B cell (primary cell): ENCODE measurements at regions not wholly inside any gene's neighbourhood (a gene's known extent, or its start where the extent isn't known, plus 50 kb on each side); places are given as distances from the start of the nearest gene placed in this dataset. TPM values are rescaled to one million over a fixed set of nuclear protein-coding genes. Genes with fewer than 3 reads are reported as not detected.
A peak's percentile ranks its signal among the peaks of the same experiment; 100 is the strongest.

Experiments used
- ATAC-seq: fragments of 200-7000 bp; cut with Tn5 transposase; one replicate; pipeline ENCODE4 v1.10.0; 2021; ENCODE audit warnings: low read depth, mild to moderate bottlenecking, moderate number of reproducible peaks, moderate library complexity
- CTCF ChIA-PET: fragments of 350-600 bp; sonication (Branson Sonifier 250); formaldehyde crosslinking; loops from one replicate; lab custom pipeline; 2021; ENCODE audit warnings: antibody characterized with exemption, inconsistent platforms; lab: Charles Lee
- POLR2A ChIA-PET: fragments of 350-600 bp; sonication (Branson Sonifier 250); formaldehyde crosslinking; loops from one replicate; lab custom pipeline; 2021; ENCODE audit warnings: antibody characterized with exemption; lab: Charles Lee
- DNase-seq: peaks from one replicate; pipeline ENCODE4 v3.0.0; 2013
- H2AFZ ChIP-seq: 2 replicates; pipeline ENCODE4 v1.6.1; 2012; ENCODE audit warnings: mild to moderate bottlenecking, low read depth, low read length; ENCODE audit not compliant: insufficient read depth, poor library complexity, severe bottlenecking
- H3K27ac ChIP-seq, 2 donors: 1 replicate in 1 of 2; 2 replicates in 1 of 2; pipeline ENCODE4 v1.5.1; 2012 to 2013; ENCODE audit warnings: low read length in 2 of 2, mild to moderate bottlenecking in 2 of 2, moderate library complexity in 1 of 2
- H3K27me3 ChIP-seq, 4 experiments: fragments of 200-600 bp in 1 of 4; sonication (generic) in 1 of 4; replicated peaks in 1 of 4; 1 replicate in 2 of 4; 2 replicates in 2 of 4; pipeline versions ENCODE4 v1.6.1 to v1.7.0; 2013 to 2016; ENCODE audit warnings: low read length in 3 of 4, mild to moderate bottlenecking in 2 of 4, mixed read lengths in 1 of 4, moderate library complexity in 1 of 4; ENCODE audit not compliant: insufficient read depth in 4 of 4, control insufficient read depth in 3 of 4; ENCODE audit errors: control extremely low read depth in 1 of 4
- H3K36me3 ChIP-seq, 2 experiments: replicated peaks in 1 of 2; 1 replicate in 1 of 2; 2 replicates in 1 of 2; pipeline versions ENCODE4 v1.6.1 to v1.7.1; 2013; ENCODE audit warnings: low read length in 1 of 2; ENCODE audit not compliant: insufficient read depth in 2 of 2, control insufficient read depth in 1 of 2; ENCODE audit errors: control extremely low read depth in 1 of 2, extremely low read depth in 1 of 2
- H3K4me1 ChIP-seq, 2 donors: fragments of 200-600 bp in 1 of 2; sonication (generic) in 1 of 2; 1 replicate in 1 of 2; 2 replicates in 1 of 2; pipeline versions ENCODE4 v1.5.1 to v1.6.1; 2013 to 2017; ENCODE audit warnings: low read length in 2 of 2; ENCODE audit not compliant: control insufficient read depth in 2 of 2, insufficient read depth in 2 of 2
- H3K4me2 ChIP-seq: replicated peaks from 2 replicates; pipeline ENCODE3; 2012; ENCODE audit warnings: mild to moderate bottlenecking, low read depth, low read length; ENCODE audit not compliant: poor library complexity, severe bottlenecking
- H3K4me3 ChIP-seq, 5 experiments: fragments of 200-600 bp in 1 of 5; sonication (generic) in 1 of 5; 1 replicate in 3 of 5; 2 replicates in 2 of 5; pipeline versions ENCODE4 v1.5.1 to v1.7.0; 2011 to 2016; ENCODE audit warnings: low read length in 4 of 5, mild to moderate bottlenecking in 4 of 5, low read depth in 2 of 5, control low read depth in 1 of 5, moderate library complexity in 1 of 5; ENCODE audit not compliant: insufficient read depth in 1 of 5; ENCODE audit errors: control extremely low read depth in 1 of 5, extremely low read depth in 1 of 5
- H3K79me2 ChIP-seq: fragments of 200-600 bp; sonication (generic); one replicate; pipeline ENCODE4 v1.6.0; 2016; ENCODE audit warnings: low read length; ENCODE audit not compliant: control insufficient read depth, insufficient read depth
- H3K9ac ChIP-seq: fragments of 200-600 bp; sonication (generic); 2 replicates; pipeline ENCODE4 v1.6.1; 2017; ENCODE audit warnings: mild to moderate bottlenecking, low read length, moderate library complexity
- H3K9me3 ChIP-seq, 3 donors: one replicate each; pipeline versions ENCODE4 v1.6.1 to v1.7.1; 2013; ENCODE audit warnings: low read length in 2 of 3; ENCODE audit not compliant: control insufficient read depth in 2 of 3, insufficient read depth in 1 of 3; ENCODE audit errors: control extremely low read depth in 1 of 3
- H4K20me1 ChIP-seq: 2 replicates; pipeline ENCODE4 v1.6.0; 2012; ENCODE audit warnings: mild to moderate bottlenecking, low read length; ENCODE audit not compliant: insufficient read depth, control insufficient read depth, poor library complexity, severe bottlenecking
- H3K27ac Mint-ChIP-seq: one replicate; pipeline ENCODE4 v1.8.0; 2021; ENCODE audit warnings: mixed read lengths
- H3K27me3 Mint-ChIP-seq: one replicate; pipeline ENCODE4 v1.8.0; 2021; ENCODE audit warnings: mixed read lengths
- H3K4me1 Mint-ChIP-seq: one replicate; pipeline ENCODE4 v1.8.0; 2021; ENCODE audit warnings: mixed read lengths
- H3K4me3 Mint-ChIP-seq: one replicate; pipeline ENCODE4 v1.8.0; 2021; ENCODE audit warnings: mixed read lengths
- H3K9me3 Mint-ChIP-seq: one replicate; pipeline ENCODE4 v1.8.0; 2022; ENCODE audit warnings: mixed read lengths; ENCODE audit not compliant: insufficient read depth
- EZH2 ChIP-seq: IDR thresholded peaks from 2 replicates; pipeline ENCODE4 v1.6.1; 2012; ENCODE audit warnings: borderline replicate concordance, low read depth, mild to moderate bottlenecking, moderate library complexity, low read length; ENCODE audit not compliant: insufficient read depth, poor library complexity, severe bottlenecking
- WGBS: methylation state at CpG from one replicate; pipeline ENCODE4 v1.1.5; 2013; ENCODE audit warnings: missing lambda C conversion rate; ENCODE audit not compliant: insufficient coverage; 5-methylcytosine and 5-hydroxymethylcytosine counted together
- intact Hi-C: fragments of 100-400 bp; cut with micrococcal nuclease; formaldehyde crosslinking; loops from one replicate; pipeline ENCODE4 v1.10.0; 2022
- small RNA-seq: library from RNA; depleted of rRNA; stranded (forward); fragments of <200 nt; gene quantifications from one replicate; pipeline ENCODE3, GENCODE V24; 2012; ENCODE audit warnings: low replicate concordance, low read depth; ENCODE audit not compliant: insufficient read length
- TF ChIP-seq, protein P1 (sequence below): fragments of 200-600 bp; IDR thresholded peaks from one replicate; pipeline ENCODE4 v1.8.0; 2022; ENCODE audit warnings: antibody characterized with exemption, mild to moderate bottlenecking

DNA sequence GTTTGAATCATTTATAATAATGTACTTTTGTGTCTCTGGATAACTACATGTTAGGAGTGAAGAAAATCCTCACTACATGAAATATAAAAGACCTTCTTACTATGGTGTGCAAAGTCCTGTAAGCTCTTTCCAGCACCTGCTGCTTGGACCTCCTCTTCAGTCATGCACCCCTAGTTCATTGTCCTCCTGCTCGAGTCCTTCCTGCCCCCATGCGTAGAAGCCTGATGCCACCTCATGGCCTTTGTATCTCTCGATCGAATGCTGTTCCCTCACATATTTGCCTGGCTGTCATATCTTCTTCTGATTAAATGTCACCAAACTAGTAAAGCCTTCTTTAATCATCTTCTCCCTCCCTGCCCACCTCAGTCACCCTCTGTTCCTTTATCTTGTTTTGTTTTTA, 49.9 kb upstream of the SUCLG2 start:
- ChIA-PET CTCF (interaction anchor here (1.0 to 2.0 kb wide), 3 partner anchors 195 to 591 kb away, joined by 3 to 5 read pairs (median 4); no protein-coding TSS in a partner anchor), POLR2A (no interaction called here)
- no peaks in the 10 kb centered on the region for H3K36me3 ChIP-seq
- H3K27ac ChIP-seq, result no peak overlapping the region
- Mint-ChIP-seq H3K9me3 (no peaks in the 10 kb centered on the region), H3K4me1 (peaks cover 8% of the 10 kb centered on the region), H3K27me3 (no peaks in the 10 kb centered on the region), H3K4me3 (no peak overlapping the region), H3K27ac (no peak overlapping the region)
- H4K20me1 ChIP-seq, result no peaks in the 10 kb centered on the region
- H3K79me2 ChIP-seq, result no peaks in the 10 kb centered on the region
- DNase-seq (peak; percentile 30), ATAC-seq (no peak)
- H3K9ac ChIP-seq, result no peak overlapping the region
- H3K4me2 ChIP-seq, result no peak overlapping the region
- no peak overlapping the region for H2AFZ ChIP-seq
- no peaks in the 10 kb centered on the region for H3K9me3 ChIP-seq
- 89% methylated on average over 4 of the region's 4 CpGs for WGBS
- H3K4me3 ChIP-seq, result no peak overlapping the region
- intact Hi-C loops, result loop anchor here (5.0 kb wide), 1 partner anchor 322 kb away; no protein-coding TSS in a partner anchor
- peaks cover 6% of the 10 kb centered on the region in 2 donors for H3K4me1 ChIP-seq
- TF ChIP-seq, protein P1, sequence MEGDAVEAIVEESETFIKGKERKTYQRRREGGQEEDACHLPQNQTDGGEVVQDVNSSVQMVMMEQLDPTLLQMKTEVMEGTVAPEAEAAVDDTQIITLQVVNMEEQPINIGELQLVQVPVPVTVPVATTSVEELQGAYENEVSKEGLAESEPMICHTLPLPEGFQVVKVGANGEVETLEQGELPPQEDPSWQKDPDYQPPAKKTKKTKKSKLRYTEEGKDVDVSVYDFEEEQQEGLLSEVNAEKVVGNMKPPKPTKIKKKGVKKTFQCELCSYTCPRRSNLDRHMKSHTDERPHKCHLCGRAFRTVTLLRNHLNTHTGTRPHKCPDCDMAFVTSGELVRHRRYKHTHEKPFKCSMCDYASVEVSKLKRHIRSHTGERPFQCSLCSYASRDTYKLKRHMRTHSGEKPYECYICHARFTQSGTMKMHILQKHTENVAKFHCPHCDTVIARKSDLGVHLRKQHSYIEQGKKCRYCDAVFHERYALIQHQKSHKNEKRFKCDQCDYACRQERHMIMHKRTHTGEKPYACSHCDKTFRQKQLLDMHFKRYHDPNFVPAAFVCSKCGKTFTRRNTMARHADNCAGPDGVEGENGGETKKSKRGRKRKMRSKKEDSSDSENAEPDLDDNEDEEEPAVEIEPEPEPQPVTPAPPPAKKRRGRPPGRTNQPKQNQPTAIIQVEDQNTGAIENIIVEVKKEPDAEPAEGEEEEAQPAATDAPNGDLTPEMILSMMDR, result no peak
- TF ChIP-seq EZH2, result no peak
- H3K27me3 ChIP-seq, result no peaks in the 10 kb centered on the region

Small RNA genes in the stretch of these regions (small RNA-seq; reads per million reads assigned to genes)
- gene AC107626.1, result not detected
